ENCODE measurements at regions not wholly inside any gene's neighbourhood (a gene's known extent, or its start where the extent isn't known, plus 50 kb on each side); places are given as distances from the start of the nearest gene placed in this dataset.

DNA sequence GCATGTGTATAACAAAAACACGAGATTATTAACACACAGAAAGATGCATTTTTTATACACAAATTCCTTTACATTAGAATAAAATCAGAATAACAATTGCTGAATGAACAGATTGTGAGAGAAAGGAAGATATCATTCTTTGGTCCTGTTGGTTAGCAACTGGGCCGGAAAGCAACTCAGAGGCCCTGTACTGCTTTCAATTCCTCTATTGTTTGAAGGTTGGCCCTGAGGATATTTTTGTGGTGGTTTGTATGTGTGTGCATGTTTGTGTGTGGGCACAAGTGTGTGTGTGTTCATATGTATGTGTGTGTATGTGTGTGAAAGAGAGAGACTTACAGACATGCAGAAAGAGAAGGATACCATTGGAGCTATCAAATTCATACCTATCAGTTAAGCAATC lies 356.8 kb upstream of the DMAC1 start:
- H3K27me3 ChIP-seq (ENCODE audit: control insufficient read depth, insufficient read depth, low read length), result no peaks in the 10 kb centered on the region
- WGBS (ENCODE audit: insufficient coverage, low lambda C conversion rate), result no CpG with 5 or more reads among the region's 2 CpGs
- no peaks in the 10 kb centered on the region for H3K9me3 ChIP-seq (ENCODE audit: control insufficient read depth, low read depth, low read length)
- no peak overlapping the region for H3K27ac ChIP-seq (ENCODE audit: low read length)
- H3K4me1 ChIP-seq (ENCODE audit: control insufficient read depth, insufficient read depth, low read length), result no peaks in the 10 kb centered on the region
- no peak overlapping the region for H3K4me3 ChIP-seq (ENCODE audit: low read length)
- DNase-seq, result no peak
- H3K36me3 ChIP-seq (ENCODE audit: control insufficient read depth, insufficient read depth, low read length), result no peaks in the 10 kb centered on the region

- H3K36me3 ChIP-seq (ENCODE audit: control insufficient read depth, insufficient read depth, low read length), result no peaks in the 10 kb centered on the region
- no peaks in the 10 kb centered on the region for H3K9me3 ChIP-seq (ENCODE audit: control insufficient read depth, low read depth, low read length)
- H3K27ac ChIP-seq (ENCODE audit: low read length), result no peak overlapping the region
- 67% methylated on average over 1 of the region's 5 CpGs for WGBS (ENCODE audit: insufficient coverage, low lambda C conversion rate)
- DNase-seq, result no peak
- H3K4me3 ChIP-seq (ENCODE audit: low read length), result no peak overlapping the region
- no peaks in the 10 kb centered on the region for H3K27me3 ChIP-seq (ENCODE audit: control insufficient read depth, insufficient read depth, low read length)
- H3K4me1 ChIP-seq (ENCODE audit: control insufficient read depth, insufficient read depth, low read length), result no peaks in the 10 kb centered on the region
Observed at GRCh38 chr9:8155706-8156105, 356.1 kb upstream of the DMAC1 start.

- Histone ChIP-seq H3K4me1 (ENCODE audit: control insufficient read depth, insufficient read depth, low read length) (no peaks in the 10 kb centered on the region), H3K27me3 (ENCODE audit: control insufficient read depth, insufficient read depth, low read length) (no peaks in the 10 kb centered on the region), H3K9me3 (ENCODE audit: control insufficient read depth, low read depth, low read length) (no peaks in the 10 kb centered on the region), H3K27ac (ENCODE audit: low read length) (no peak overlapping the region), H3K4me3 (ENCODE audit: low read length) (no peak overlapping the region), H3K36me3 (ENCODE audit: control insufficient read depth, insufficient read depth, low read length) (no peaks in the 10 kb centered on the region)
- 94% methylated on average over 2 of the region's 3 CpGs for WGBS (ENCODE audit: insufficient coverage, low lambda C conversion rate)
- DNase-seq, result no peak
Observed at GRCh38 chr9:8143677-8144076, 344.1 kb upstream of the DMAC1 start.

DNA sequence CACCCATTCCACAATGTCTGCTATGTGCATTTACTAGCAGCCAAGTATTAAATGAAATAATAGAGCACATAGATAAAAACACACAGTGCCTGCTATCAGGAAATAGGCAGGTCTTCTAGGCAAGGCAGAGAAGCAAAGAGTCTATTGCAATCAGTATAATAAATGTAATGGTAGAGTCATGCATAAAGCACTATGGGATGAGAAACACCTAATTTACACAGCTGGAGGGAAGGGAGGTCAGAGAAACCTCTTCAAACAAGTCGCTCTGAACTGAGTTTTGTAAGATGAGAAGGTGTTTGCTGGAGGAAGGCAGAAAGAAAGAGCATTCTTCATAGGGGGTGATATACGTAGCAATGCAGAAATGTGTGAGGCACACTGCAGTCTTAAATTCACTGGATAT lies 341.0 kb upstream of the DMAC1 start:
- no peak overlapping the region for H3K4me3 ChIP-seq (ENCODE audit: low read length)
- DNase-seq, result no peak
- H3K27ac ChIP-seq (ENCODE audit: low read length), result no peak overlapping the region
- no peaks in the 10 kb centered on the region for H3K4me1 ChIP-seq (ENCODE audit: control insufficient read depth, insufficient read depth, low read length)
- 80% methylated on average over 1 of the region's 2 CpGs for WGBS (ENCODE audit: insufficient coverage, low lambda C conversion rate)
- H3K27me3 ChIP-seq (ENCODE audit: control insufficient read depth, insufficient read depth, low read length), result no peaks in the 10 kb centered on the region
- no peaks in the 10 kb centered on the region for H3K36me3 ChIP-seq (ENCODE audit: control insufficient read depth, insufficient read depth, low read length)
- H3K9me3 ChIP-seq (ENCODE audit: control insufficient read depth, low read depth, low read length), result no peaks in the 10 kb centered on the region

GRCh38 chr9:8139756-8140155 lies 340.2 kb upstream of the DMAC1 start:
- Histone ChIP-seq H3K27me3 (ENCODE audit: control insufficient read depth, insufficient read depth, low read length) (no peaks in the 10 kb centered on the region), H3K36me3 (ENCODE audit: control insufficient read depth, insufficient read depth, low read length) (no peaks in the 10 kb centered on the region), H3K4me3 (ENCODE audit: low read length) (no peak overlapping the region), H3K27ac (ENCODE audit: low read length) (no peak overlapping the region), H3K4me1 (ENCODE audit: control insufficient read depth, insufficient read depth, low read length) (no peaks in the 10 kb centered on the region), H3K9me3 (ENCODE audit: control insufficient read depth, low read depth, low read length) (no peaks in the 10 kb centered on the region)
- no CpG with 5 or more reads among the region's 1 CpG for WGBS (ENCODE audit: insufficient coverage, low lambda C conversion rate)
- no peak for DNase-seq

GRCh38 chr9:8136477-8136876 lies 336.9 kb upstream of the DMAC1 start:
- Histone ChIP-seq H3K9me3 (ENCODE audit: control insufficient read depth, low read depth, low read length) (no peaks in the 10 kb centered on the region), H3K27me3 (ENCODE audit: control insufficient read depth, insufficient read depth, low read length) (no peaks in the 10 kb centered on the region), H3K36me3 (ENCODE audit: control insufficient read depth, insufficient read depth, low read length) (no peaks in the 10 kb centered on the region), H3K27ac (ENCODE audit: low read length) (no peak overlapping the region), H3K4me3 (ENCODE audit: low read length) (no peak overlapping the region), H3K4me1 (ENCODE audit: control insufficient read depth, insufficient read depth, low read length) (no peaks in the 10 kb centered on the region)
- no CpG with 5 or more reads among the region's 1 CpG for WGBS (ENCODE audit: insufficient coverage, low lambda C conversion rate)
- no peak for DNase-seq

GRCh38 chr9:8134635-8135034 lies 335.1 kb upstream of the DMAC1 start:
- no CpG with 5 or more reads among the region's 3 CpGs for whole genome bisulfite sequencing (ENCODE audit: insufficient coverage, low lambda C conversion rate)
- Histone ChIP-seq H3K27ac (ENCODE audit: low read length) (no peak overlapping the region), H3K36me3 (ENCODE audit: control insufficient read depth, insufficient read depth, low read length) (no peaks in the 10 kb centered on the region), H3K4me3 (ENCODE audit: low read length) (no peak overlapping the region), H3K4me1 (ENCODE audit: control insufficient read depth, insufficient read depth, low read length) (no peaks in the 10 kb centered on the region), H3K9me3 (ENCODE audit: control insufficient read depth, low read depth, low read length) (no peaks in the 10 kb centered on the region), H3K27me3 (ENCODE audit: control insufficient read depth, insufficient read depth, low read length) (no peaks in the 10 kb centered on the region)
- no peak for DNase-seq

- DNase-seq, result no peak
- H3K27me3 ChIP-seq (ENCODE audit: control insufficient read depth, insufficient read depth, low read length), result no peaks in the 10 kb centered on the region
- WGBS (ENCODE audit: insufficient coverage, low lambda C conversion rate), result 40% methylated on average over 1 of the region's 2 CpGs
- no peaks in the 10 kb centered on the region for H3K4me1 ChIP-seq (ENCODE audit: control insufficient read depth, insufficient read depth, low read length)
- H3K4me3 ChIP-seq (ENCODE audit: low read length), result no peak overlapping the region
- H3K9me3 ChIP-seq (ENCODE audit: control insufficient read depth, low read depth, low read length), result no peaks in the 10 kb centered on the region
- no peak overlapping the region for H3K27ac ChIP-seq (ENCODE audit: low read length)
- no peaks in the 10 kb centered on the region for H3K36me3 ChIP-seq (ENCODE audit: control insufficient read depth, insufficient read depth, low read length)
Observed at GRCh38 chr9:8133606-8134005, 334.0 kb upstream of the DMAC1 start.

DNA sequence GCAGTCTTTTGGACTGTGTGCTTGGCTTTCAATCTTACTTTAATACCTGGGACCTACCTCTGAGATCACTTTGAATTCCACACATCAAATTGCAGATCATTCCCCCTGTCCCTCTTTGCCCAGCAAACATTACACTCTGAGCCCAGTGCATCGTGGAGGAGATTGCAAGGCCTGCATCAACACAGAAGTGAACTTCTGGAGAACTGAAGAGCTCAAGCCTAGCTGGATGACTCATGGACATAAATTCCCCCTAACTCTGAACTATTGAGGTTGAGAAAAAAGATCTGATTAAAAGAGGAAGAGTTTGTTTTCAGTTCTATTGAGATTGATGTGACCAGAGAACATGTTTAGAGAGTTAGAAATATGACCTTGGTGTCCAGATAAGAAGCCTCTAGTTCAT lies 316.0 kb upstream of the DMAC1 start:
- H3K4me1 ChIP-seq (ENCODE audit: control insufficient read depth, insufficient read depth, low read length), result no peaks in the 10 kb centered on the region
- no peaks in the 10 kb centered on the region for H3K27me3 ChIP-seq (ENCODE audit: control insufficient read depth, insufficient read depth, low read length)
- no peaks in the 10 kb centered on the region for H3K9me3 ChIP-seq (ENCODE audit: control insufficient read depth, low read depth, low read length)
- no CpG with 5 or more reads among the region's 1 CpG for WGBS (ENCODE audit: insufficient coverage, low lambda C conversion rate)
- H3K27ac ChIP-seq (ENCODE audit: low read length), result no peak overlapping the region
- no peaks in the 10 kb centered on the region for H3K36me3 ChIP-seq (ENCODE audit: control insufficient read depth, insufficient read depth, low read length)
- DNase-seq, result no peak
- H3K4me3 ChIP-seq (ENCODE audit: low read length), result no peak overlapping the region

DNA sequence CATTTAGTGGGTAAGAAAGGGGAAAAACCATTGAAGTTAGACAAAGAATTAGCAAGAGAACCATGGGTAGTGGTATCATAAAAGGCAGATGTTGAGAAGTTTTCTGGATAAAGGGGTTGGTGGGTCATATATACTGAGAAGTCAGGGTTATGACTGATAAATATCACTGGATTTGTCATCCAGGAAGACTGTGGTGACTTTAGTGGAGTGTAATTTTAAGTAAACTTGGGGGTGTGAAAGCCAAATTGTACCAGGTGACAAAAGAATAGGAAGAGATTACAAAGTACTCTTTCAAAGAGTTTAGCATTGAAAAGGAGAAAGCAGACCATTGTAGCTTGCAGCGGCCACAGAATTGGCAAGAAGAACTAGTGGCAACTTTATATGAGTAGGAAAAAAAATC lies 315.2 kb upstream of the DMAC1 start:
- no peaks in the 10 kb centered on the region for H3K4me1 ChIP-seq (ENCODE audit: control insufficient read depth, insufficient read depth, low read length)
- H3K36me3 ChIP-seq (ENCODE audit: control insufficient read depth, insufficient read depth, low read length), result no peaks in the 10 kb centered on the region
- no peaks in the 10 kb centered on the region for H3K27me3 ChIP-seq (ENCODE audit: control insufficient read depth, insufficient read depth, low read length)
- no peak overlapping the region for H3K4me3 ChIP-seq (ENCODE audit: low read length)
- DNase-seq, result no peak
- no peak overlapping the region for H3K27ac ChIP-seq (ENCODE audit: low read length)
- WGBS (ENCODE audit: insufficient coverage, low lambda C conversion rate), result no CpG with 5 or more reads among the region's 1 CpG
- H3K9me3 ChIP-seq (ENCODE audit: control insufficient read depth, low read depth, low read length), result no peaks in the 10 kb centered on the region

- no peaks in the 10 kb centered on the region for H3K9me3 ChIP-seq (ENCODE audit: control insufficient read depth, low read depth, low read length)
- no peak overlapping the region for H3K4me3 ChIP-seq (ENCODE audit: low read length)
- H3K36me3 ChIP-seq (ENCODE audit: control insufficient read depth, insufficient read depth, low read length), result no peaks in the 10 kb centered on the region
- no peaks in the 10 kb centered on the region for H3K4me1 ChIP-seq (ENCODE audit: control insufficient read depth, insufficient read depth, low read length)
- no peak for DNase-seq
- no CpG with 5 or more reads among the region's 1 CpG for WGBS (ENCODE audit: insufficient coverage, low lambda C conversion rate)
- no peak overlapping the region for H3K27ac ChIP-seq (ENCODE audit: low read length)
- H3K27me3 ChIP-seq (ENCODE audit: control insufficient read depth, insufficient read depth, low read length), result no peaks in the 10 kb centered on the region
Observed at GRCh38 chr9:8106362-8106761, 306.8 kb upstream of the DMAC1 start.
